Trophoblast cell (in vitro differentiated cells and primary cell): ENCODE measurements at regions not wholly inside any gene's neighbourhood (a gene's known extent, or its start where the extent isn't known, plus 50 kb on each side); places are given as distances from the start of the nearest gene placed in this dataset.

Source experiments
- DNase-seq, 2 donors: peaks; one replicate each; pipeline ENCODE4 v3.0.0-alpha.2; 2016
- H2AFZ ChIP-seq: 2 replicates; pipeline ENCODE4 v1.6.1; 2013; ENCODE audit warnings: low read length, moderate library complexity, mild to moderate bottlenecking; ENCODE audit not compliant: insufficient read depth, poor library complexity
- H2AK5ac ChIP-seq: 2 replicates; pipeline ENCODE4 v1.6.1; 2013; ENCODE audit warnings: mild to moderate bottlenecking, low read length
- H2BK120ac ChIP-seq: 2 replicates; pipeline ENCODE4 v1.6.1; 2013; ENCODE audit warnings: low read length, mild to moderate bottlenecking, moderate library complexity; ENCODE audit not compliant: insufficient read depth, poor library complexity
- H2BK12ac ChIP-seq: 2 replicates; pipeline ENCODE4 v1.6.1; 2013; ENCODE audit warnings: mild to moderate bottlenecking, low read length, moderate library complexity
- H2BK5ac ChIP-seq: 2 replicates; pipeline ENCODE4 v1.6.1; 2013; ENCODE audit warnings: low read length, low read depth, moderate library complexity, mild to moderate bottlenecking; ENCODE audit not compliant: poor library complexity
- H3K14ac ChIP-seq: 2 replicates; pipeline ENCODE4 v1.6.1; 2013; ENCODE audit warnings: mild to moderate bottlenecking, low read length
- H3K18ac ChIP-seq: 2 replicates; pipeline ENCODE4 v1.6.1; 2013; ENCODE audit warnings: mild to moderate bottlenecking, low read length
- H3K23ac ChIP-seq: 2 replicates; pipeline ENCODE4 v1.6.1; 2013; ENCODE audit warnings: low read length
- H3K27ac ChIP-seq: 2 replicates; pipeline ENCODE4 v1.5.1; 2013; ENCODE audit warnings: low read depth, mild to moderate bottlenecking, inconsistent platforms, low read length, moderate library complexity
- H3K27me3 ChIP-seq: 2 replicates; pipeline ENCODE4 v1.6.1; 2013; ENCODE audit warnings: inconsistent platforms, mild to moderate bottlenecking, low read length, moderate library complexity; ENCODE audit not compliant: insufficient read depth
- H3K36me3 ChIP-seq, 2 experiments: 1 replicate in 1 of 2; 2 replicates in 1 of 2; pipeline ENCODE4 v1.6.1; 2013; ENCODE audit warnings: low read length in 2 of 2, mild to moderate bottlenecking in 2 of 2, moderate library complexity in 1 of 2; ENCODE audit not compliant: insufficient read depth in 2 of 2, control insufficient read depth in 1 of 2
- H3K4ac ChIP-seq: 2 replicates; pipeline ENCODE4 v1.6.1; 2013; ENCODE audit warnings: low read depth, mild to moderate bottlenecking, low read length, moderate library complexity
- H3K4me1 ChIP-seq, 2 experiments: 1 replicate in 1 of 2; 2 replicates in 1 of 2; pipeline ENCODE4 v1.6.1; 2013; ENCODE audit warnings: low read length in 2 of 2, mild to moderate bottlenecking in 2 of 2, moderate library complexity in 1 of 2; ENCODE audit not compliant: insufficient read depth in 2 of 2, control insufficient read depth in 1 of 2
- H3K4me2 ChIP-seq: 2 replicates; pipeline ENCODE4 v1.6.1; 2013; ENCODE audit warnings: inconsistent platforms, mild to moderate bottlenecking, low read length, moderate library complexity
- H3K4me3 ChIP-seq: 2 replicates; pipeline ENCODE4 v1.5.1; 2013; ENCODE audit warnings: mild to moderate bottlenecking, low read depth, low read length, inconsistent platforms
- H3K79me1 ChIP-seq: one replicate; pipeline ENCODE4 v1.6.1; 2013; ENCODE audit warnings: low read length
- H3K79me2 ChIP-seq: 2 replicates; pipeline ENCODE4 v1.6.1; 2013; ENCODE audit warnings: low read length, mild to moderate bottlenecking; ENCODE audit not compliant: control insufficient read depth, insufficient read depth, poor library complexity
- H3K9ac ChIP-seq: 2 replicates; pipeline ENCODE4 v1.6.1; 2013; ENCODE audit warnings: mild to moderate bottlenecking, low read length
- H3K9me3 ChIP-seq: 2 replicates; pipeline ENCODE4 v1.6.1; 2013; ENCODE audit warnings: low read depth, mild to moderate bottlenecking, control low read depth, inconsistent platforms, low read length; ENCODE audit not compliant: insufficient read depth
- H4K12ac ChIP-seq: 2 replicates; pipeline ENCODE4 v1.6.1; 2013; ENCODE audit warnings: low read depth, mild to moderate bottlenecking, low read length, moderate library complexity
- H4K8ac ChIP-seq: 2 replicates; pipeline ENCODE4 v1.6.1; 2013; ENCODE audit warnings: low read depth, mild to moderate bottlenecking, low read length, moderate library complexity
- H4K91ac ChIP-seq: one replicate; pipeline ENCODE4 v1.6.1; 2013; ENCODE audit warnings: low read depth, mild to moderate bottlenecking, low read length, moderate library complexity
- WGBS: extraction: QIAGEN DNeasy Blood & Tissue Kit; methylation state at CpG from one replicate; pipeline ENCODE4 v1.1.7; 2013; ENCODE audit warnings: missing lambda C conversion rate; ENCODE audit not compliant: insufficient read length, insufficient coverage; ENCODE audit errors: extremely low coverage; 5-methylcytosine and 5-hydroxymethylcytosine counted together

DNA sequence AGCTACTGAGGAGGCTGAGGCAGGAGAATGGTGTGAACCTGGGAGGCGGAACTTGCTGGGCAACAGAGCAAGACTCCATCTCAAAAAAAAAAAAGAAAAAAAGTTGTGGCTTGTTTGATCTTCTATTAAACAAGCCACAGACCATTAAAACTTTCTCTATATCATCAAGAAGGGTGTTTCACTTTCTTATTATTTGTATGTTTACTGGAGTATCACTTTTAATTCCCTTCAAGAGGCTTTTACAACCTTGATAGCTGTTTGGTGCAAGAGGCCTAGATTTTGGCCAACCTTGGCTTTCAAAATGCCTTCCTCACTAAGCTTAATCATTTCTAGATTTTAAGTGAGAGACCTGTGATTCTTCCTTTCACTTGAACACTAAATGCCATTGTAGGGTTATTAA lies 339.1 kb downstream of the TSN start:
- Histone ChIP-seq H3K27ac (no peak overlapping the region), H3K4ac (no peak overlapping the region), H3K79me1 (no peaks in the 10 kb centered on the region), H3K27me3 (no peaks in the 10 kb centered on the region), H3K4me2 (no peak overlapping the region), H3K9me3 (no peaks in the 10 kb centered on the region), H2AK5ac (no peak overlapping the region), H3K4me1 (peaks cover 0 to 8% of the 10 kb centered on the region in 2 experiments), H2BK120ac (no peak overlapping the region), H3K79me2 (no peaks in the 10 kb centered on the region), H4K8ac (no peak overlapping the region), H2BK12ac (no peak overlapping the region), H3K9ac (no peak overlapping the region), H4K12ac (no peak overlapping the region), H3K23ac (no peak overlapping the region), H3K18ac (no peak overlapping the region), H3K4me3 (no peak overlapping the region), H2BK5ac (no peak overlapping the region), H3K14ac (no peak overlapping the region), H4K91ac (no peak overlapping the region), H3K36me3 (no peaks in the 10 kb centered on the region), H2AFZ (no peak overlapping the region)
- DNase-seq, result no peak
- WGBS, result no CpG with 5 or more reads among the region's 1 CpG

GRCh38 chr2:122096761-122097160 lies 341.3 kb downstream of the TSN start:
- H3K4ac ChIP-seq, result no peak overlapping the region
- no peak overlapping the region for H3K27ac ChIP-seq
- no peaks in the 10 kb centered on the region for H3K79me1 ChIP-seq
- no peaks in the 10 kb centered on the region for H3K36me3 ChIP-seq
- H3K27me3 ChIP-seq, result no peaks in the 10 kb centered on the region
- H3K9me3 ChIP-seq, result no peaks in the 10 kb centered on the region
- H2AK5ac ChIP-seq, result no peak overlapping the region
- H2BK5ac ChIP-seq, result no peak overlapping the region
- H2BK12ac ChIP-seq, result no peak overlapping the region
- no peak overlapping the region for H3K9ac ChIP-seq
- no peak overlapping the region for H4K12ac ChIP-seq
- H3K4me1 ChIP-seq, result peaks cover 8 to 19% of the 10 kb centered on the region in 2 experiments
- no peaks in the 10 kb centered on the region for H3K79me2 ChIP-seq
- no peak overlapping the region for H3K23ac ChIP-seq
- no peak overlapping the region for H4K91ac ChIP-seq
- H2BK120ac ChIP-seq, result no peak overlapping the region
- no peak overlapping the region for H3K14ac ChIP-seq
- H3K4me3 ChIP-seq, result no peak overlapping the region
- no peak overlapping the region for H3K4me2 ChIP-seq
- H3K18ac ChIP-seq, result no peak overlapping the region
- DNase-seq, result no peak
- H2AFZ ChIP-seq, result no peak overlapping the region
- WGBS, result no CpG with 5 or more reads among the region's 2 CpGs
- H4K8ac ChIP-seq, result no peak overlapping the region

GRCh38 chr2:122098306-122098705 lies 342.9 kb downstream of the TSN start:
- Histone ChIP-seq H3K4ac (no peak overlapping the region), H2AFZ (no peak overlapping the region)

DNA sequence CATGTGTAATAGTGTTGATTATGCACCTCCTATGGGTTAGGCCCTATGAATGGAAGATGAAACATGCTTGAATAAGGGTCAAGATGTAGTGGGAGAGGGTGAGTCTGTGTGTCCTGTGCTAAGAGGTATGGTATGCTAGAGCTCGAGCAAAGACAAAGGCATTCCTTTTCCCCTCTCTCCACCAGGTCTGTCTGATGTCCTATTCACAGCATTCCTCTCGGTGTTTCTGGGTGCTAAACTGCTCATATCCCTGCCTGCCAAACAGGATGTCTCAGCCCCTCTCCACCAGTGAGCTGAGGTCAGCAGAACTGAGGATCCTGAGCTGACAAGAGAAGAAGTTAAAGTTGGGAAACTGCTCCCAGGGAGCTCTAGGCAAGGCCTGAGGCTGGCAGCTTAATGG lies 344.9 kb downstream of the TSN start:
- Histone ChIP-seq H2AK5ac (no peak overlapping the region), H3K4me2 (no peak overlapping the region), H2BK120ac (no peak overlapping the region), H3K9me3 (no peaks in the 10 kb centered on the region), H2BK12ac (no peak overlapping the region), H3K4me1 (peaks cover 12 to 21% of the 10 kb centered on the region in 2 experiments), H3K23ac (no peak overlapping the region), H4K91ac (peak overlapping the region; percentile 4), H3K9ac (no peak overlapping the region), H3K4ac (no peak overlapping the region), H3K4me3 (no peak overlapping the region), H3K27me3 (no peaks in the 10 kb centered on the region), H3K14ac (no peak overlapping the region), H3K18ac (no peak overlapping the region), H2BK5ac (no peak overlapping the region), H3K27ac (peak overlapping the region; percentile 80), H4K8ac (no peak overlapping the region), H3K79me2 (no peaks in the 10 kb centered on the region), H2AFZ (no peak overlapping the region), H3K36me3 (no peaks in the 10 kb centered on the region), H4K12ac (no peak overlapping the region), H3K79me1 (peaks cover 3% of the 10 kb centered on the region)
- WGBS, result no CpG with 5 or more reads among the region's 2 CpGs
- DNase-seq, result peak in 1 of 2 donors; percentile 6

More at GRCh38 chr2:122098306-122098705, 342.9 kb downstream of the TSN start:
- Histone ChIP-seq H2BK12ac (no peak overlapping the region), H3K27me3 (no peaks in the 10 kb centered on the region), H4K91ac (no peak overlapping the region), H2AK5ac (no peak overlapping the region), H2BK120ac (no peak overlapping the region), H4K12ac (no peak overlapping the region), H3K9me3 (no peaks in the 10 kb centered on the region), H3K4me1 (peaks cover 8 to 19% of the 10 kb centered on the region in 2 experiments), H3K27ac (no peak overlapping the region), H3K36me3 (no peaks in the 10 kb centered on the region), H3K18ac (no peak overlapping the region), H2BK5ac (no peak overlapping the region), H3K4me3 (no peak overlapping the region), H3K4me2 (no peak overlapping the region), H3K23ac (no peak overlapping the region), H4K8ac (no peak overlapping the region), H3K14ac (no peak overlapping the region), H3K9ac (no peak overlapping the region), H3K79me1 (no peaks in the 10 kb centered on the region), H3K79me2 (no peaks in the 10 kb centered on the region)
- WGBS, result no CpG with 5 or more reads among the region's 1 CpG
- no peak for DNase-seq
